PC-9 (cell line): ENCODE measurements at regions not wholly inside any gene's neighbourhood (a gene's known extent, or its start where the extent isn't known, plus 50 kb on each side); places are given as distances from the start of the nearest gene placed in this dataset.

Source experiments
- BruUV-seq: library from RNA; stranded (reverse); fragments of 400-500 nt; replicated peaks from 2 replicates; lab custom pipeline; 2021; lab: Mats Ljungman, UMichigan
- CTCF ChIA-PET: fragments of 300-600 bp; sonication (Branson Sonifier 250); formaldehyde crosslinking; loops from one replicate; lab custom pipeline; 2022; ENCODE audit warnings: antibody characterized with exemption; lab: Charles Lee
- POLR2A ChIA-PET: fragments of 300-600 bp; sonication (Branson Sonifier 250); formaldehyde crosslinking; loops from one replicate; lab custom pipeline; 2022; ENCODE audit warnings: antibody characterized with exemption; ENCODE audit not compliant: unreplicated experiment; lab: Charles Lee
- DNase-seq, 2 experiments: peaks; one replicate each; pipeline versions ENCODE4 v3.0.0 to v3.0.0-alpha.2; 2015 to 2022; ENCODE audit warnings: mixed read lengths in 1 of 2
- H2AFZ ChIP-seq: fragments of 200-600 bp; sonication (generic); 2 replicates; pipeline ENCODE4 v1.8.1; 2017; ENCODE audit warnings: antibody characterized with exemption
- H3F3A ChIP-seq: fragments of 200-600 bp; sonication (generic); 2 replicates; pipeline ENCODE4 v1.8.1; 2017; ENCODE audit warnings: antibody characterized with exemption, mild to moderate bottlenecking, low read depth; ENCODE audit not compliant: insufficient read depth
- H3K27ac ChIP-seq: fragments of 200-600 bp; sonication (generic); 2 replicates; pipeline ENCODE4 v1.6.1; 2016; ENCODE audit warnings: mixed run types
- H3K27me3 ChIP-seq: fragments of 200-600 bp; sonication (generic); 2 replicates; pipeline ENCODE4 v1.6.1; 2016; ENCODE audit warnings: low read depth, mixed run types; ENCODE audit not compliant: insufficient read depth
- H3K36me3 ChIP-seq: fragments of 200-600 bp; sonication (generic); 2 replicates; pipeline ENCODE4 v1.6.1; 2016; ENCODE audit warnings: low read depth, mixed run types
- H3K4me1 ChIP-seq: fragments of 200-600 bp; sonication (generic); replicated peaks from 2 replicates; pipeline ENCODE4 v1.6.1; 2016; ENCODE audit warnings: mixed run types; ENCODE audit not compliant: insufficient read depth
- H3K4me2 ChIP-seq: fragments of 200-600 bp; sonication (generic); 2 replicates; pipeline ENCODE4 v1.6.1; 2017; ENCODE audit warnings: mixed run types
- H3K4me3 ChIP-seq: fragments of 200-600 bp; sonication (generic); 2 replicates; pipeline ENCODE4 v1.6.1; 2016; ENCODE audit warnings: mixed run types
- H3K79me2 ChIP-seq: fragments of 200-600 bp; sonication (generic); 2 replicates; pipeline ENCODE4 v1.6.1; 2017; ENCODE audit warnings: low read depth, mixed run types
- H3K9me2 ChIP-seq: fragments of 200-600 bp; sonication (generic); 2 replicates; pipeline ENCODE4 v1.8.1; 2017; ENCODE audit warnings: mild to moderate bottlenecking; ENCODE audit not compliant: insufficient read depth
- H3K9me3 ChIP-seq: fragments of 200-600 bp; sonication (generic); 2 replicates; pipeline ENCODE4 v1.8.1; 2016; ENCODE audit warnings: low read depth; ENCODE audit not compliant: insufficient read depth
- H4K20me1 ChIP-seq: fragments of 200-600 bp; sonication (generic); 2 replicates; pipeline ENCODE4 v1.8.1; 2017; ENCODE audit not compliant: insufficient read depth
- CTCF ChIP-seq: fragments of 200-600 bp; sonication (generic); conservative IDR thresholded peaks from 2 replicates; pipeline ENCODE4 v1.6.1; 2017; ENCODE audit warnings: mixed run types, antibody characterized with exemption, mild to moderate bottlenecking, moderate library complexity
- EZH2 ChIP-seq: fragments of 200-600 bp; sonication (generic); IDR thresholded peaks from 2 replicates; pipeline ENCODE4 v1.8.0; 2017; ENCODE audit warnings: antibody characterized with exemption, low read depth
- intact Hi-C: fragments of 100-400 bp; cut with micrococcal nuclease; formaldehyde crosslinking; loops from one replicate; pipeline ENCODE4 v1.10.0; 2022; ENCODE audit not compliant: unreplicated experiment

GRCh38 chr15:56815247-56815646, 81.9 kb upstream of the ZNF280D start:
- intact Hi-C loops, result no loop called here
- BruUV-seq, result no TSS peak
- H3K27ac ChIP-seq, result no peak overlapping the region
- peaks cover 8% of the 10 kb centered on the region; the same call in 1 of the 2 replicates for H3K4me1 ChIP-seq
- ChIA-PET CTCF (no interaction called here), POLR2A (no interaction called here)
- no peak overlapping the region for H2AFZ ChIP-seq
- H3K4me2 ChIP-seq, result no peak overlapping the region
- no peaks in the 10 kb centered on the region for H3F3A ChIP-seq
- H3K27me3 ChIP-seq, result no peaks in the 10 kb centered on the region
- H4K20me1 ChIP-seq, result no peaks in the 10 kb centered on the region
- DNase-seq, result peak in 1 of 2 experiments; percentile 47
- no peaks in the 10 kb centered on the region for H3K79me2 ChIP-seq
- TF ChIP-seq CTCF (no peak), EZH2 (no peak)
- H3K9me3 ChIP-seq, result no peaks in the 10 kb centered on the region
- no peaks in the 10 kb centered on the region for H3K9me2 ChIP-seq
- no peak overlapping the region for H3K4me3 ChIP-seq
- H3K36me3 ChIP-seq, result no peaks in the 10 kb centered on the region

- no peak for TF ChIP-seq EZH2
- TF ChIP-seq CTCF, result no peak
- CTCF ChIA-PET, result no interaction called here
- H3K79me2 ChIP-seq, result no peaks in the 10 kb centered on the region
- no peaks in the 10 kb centered on the region for H3K36me3 ChIP-seq
- no peaks in the 10 kb centered on the region for H3F3A ChIP-seq
- H3K9me2 ChIP-seq, result no peaks in the 10 kb centered on the region
- DNase-seq, result no peak
- H4K20me1 ChIP-seq, result no peaks in the 10 kb centered on the region
- peaks cover 8% of the 10 kb centered on the region; the same call in 1 of the 2 replicates for H3K4me1 ChIP-seq
- H3K9me3 ChIP-seq, result no peaks in the 10 kb centered on the region
- BruUV-seq, result no TSS peak
- H3K4me2 ChIP-seq, result no peak overlapping the region
- H3K4me3 ChIP-seq, result no peak overlapping the region
- H3K27ac ChIP-seq, result no peak overlapping the region
- intact Hi-C loops, result no loop called here
- no peaks in the 10 kb centered on the region for H3K27me3 ChIP-seq
- POLR2A ChIA-PET, result no interaction called here
- no peak overlapping the region for H2AFZ ChIP-seq
Observed at GRCh38 chr15:56814429-56814828, 81.1 kb upstream of the ZNF280D start.

GRCh38 chr15:56813995-56814394, 80.7 kb upstream of the ZNF280D start:
- Histone ChIP-seq H3K9me2 (no peaks in the 10 kb centered on the region), H3K36me3 (no peaks in the 10 kb centered on the region), H3K27ac (no peak overlapping the region), H3K9me3 (no peaks in the 10 kb centered on the region), H2AFZ (no peak overlapping the region), H3K79me2 (no peaks in the 10 kb centered on the region), H3K4me3 (no peak overlapping the region), H3K4me2 (no peak overlapping the region), H3K4me1 (peaks cover 8% of the 10 kb centered on the region; the same call in 1 of the 2 replicates), H3K27me3 (no peaks in the 10 kb centered on the region), H3F3A (no peaks in the 10 kb centered on the region), H4K20me1 (no peaks in the 10 kb centered on the region)
- intact Hi-C loops, result no loop called here
- ChIA-PET CTCF (no interaction called here), POLR2A (no interaction called here)
- no TSS peak for BruUV-seq
- no peak for TF ChIP-seq EZH2
- TF ChIP-seq CTCF, result no peak
- no peak for DNase-seq
